Parathyroid adenoma (tissue), 2 donors: ENCODE measurements at regions not wholly inside any gene's neighbourhood (a gene's known extent, or its start where the extent isn't known, plus 50 kb on each side); places are given as distances from the start of the nearest gene placed in this dataset.

Source experiments
- H2AFZ ChIP-seq: fragments of 300-600 bp; sonication (generic); one replicate; pipeline ENCODE4 v1.7.0; 2017; ENCODE audit warnings: antibody characterized with exemption, mild to moderate bottlenecking
- H3K27ac ChIP-seq: fragments of 300-600 bp; sonication (generic); one replicate; pipeline ENCODE4 v1.7.0; 2017
- H3K27me3 ChIP-seq: fragments of 300-600 bp; sonication (generic); one replicate; pipeline ENCODE4 v1.7.0; 2017; ENCODE audit warnings: low read length; ENCODE audit not compliant: control insufficient read depth, insufficient read depth
- H3K36me3 ChIP-seq: fragments of 300-600 bp; sonication (generic); one replicate; pipeline ENCODE4 v1.7.0; 2017; ENCODE audit warnings: low read length; ENCODE audit not compliant: control insufficient read depth, insufficient read depth
- H3K4me1 ChIP-seq: fragments of 300-600 bp; sonication (generic); one replicate; pipeline ENCODE4 v1.7.0; 2017; ENCODE audit warnings: control low read depth
- H3K4me2 ChIP-seq: fragments of 300-600 bp; sonication (generic); one replicate; pipeline ENCODE4 v1.7.0; 2017; ENCODE audit warnings: low read length
- H3K4me3 ChIP-seq: fragments of 300-600 bp; sonication (generic); one replicate; pipeline ENCODE4 v1.7.0; 2017; ENCODE audit warnings: low read depth, low read length
- H3K79me2 ChIP-seq: fragments of 300-600 bp; sonication (generic); one replicate; pipeline ENCODE4 v1.7.0; 2017; ENCODE audit warnings: control low read depth
- H3K9ac ChIP-seq: fragments of 300-600 bp; sonication (generic); one replicate; pipeline ENCODE4 v1.7.0; 2017; ENCODE audit warnings: mild to moderate bottlenecking
- H3K9me3 ChIP-seq: fragments of 300-600 bp; sonication (generic); one replicate; pipeline ENCODE4 v1.7.0; 2017; ENCODE audit warnings: low read length; ENCODE audit not compliant: control insufficient read depth
- TF ChIP-seq, protein P1 (sequence below): fragments of 300-600 bp; sonication (generic); IDR thresholded peaks from one replicate; pipeline ENCODE4 v1.7.0; 2017; ENCODE audit warnings: antibody characterized with exemption, mild to moderate bottlenecking
- donor health status: primary hyperparathyroidism.

- H3K4me2 ChIP-seq, result no peak overlapping the region
- H3K36me3 ChIP-seq, result no peaks in the 10 kb centered on the region
- H3K79me2 ChIP-seq, result no peaks in the 10 kb centered on the region
- TF ChIP-seq, protein P1, sequence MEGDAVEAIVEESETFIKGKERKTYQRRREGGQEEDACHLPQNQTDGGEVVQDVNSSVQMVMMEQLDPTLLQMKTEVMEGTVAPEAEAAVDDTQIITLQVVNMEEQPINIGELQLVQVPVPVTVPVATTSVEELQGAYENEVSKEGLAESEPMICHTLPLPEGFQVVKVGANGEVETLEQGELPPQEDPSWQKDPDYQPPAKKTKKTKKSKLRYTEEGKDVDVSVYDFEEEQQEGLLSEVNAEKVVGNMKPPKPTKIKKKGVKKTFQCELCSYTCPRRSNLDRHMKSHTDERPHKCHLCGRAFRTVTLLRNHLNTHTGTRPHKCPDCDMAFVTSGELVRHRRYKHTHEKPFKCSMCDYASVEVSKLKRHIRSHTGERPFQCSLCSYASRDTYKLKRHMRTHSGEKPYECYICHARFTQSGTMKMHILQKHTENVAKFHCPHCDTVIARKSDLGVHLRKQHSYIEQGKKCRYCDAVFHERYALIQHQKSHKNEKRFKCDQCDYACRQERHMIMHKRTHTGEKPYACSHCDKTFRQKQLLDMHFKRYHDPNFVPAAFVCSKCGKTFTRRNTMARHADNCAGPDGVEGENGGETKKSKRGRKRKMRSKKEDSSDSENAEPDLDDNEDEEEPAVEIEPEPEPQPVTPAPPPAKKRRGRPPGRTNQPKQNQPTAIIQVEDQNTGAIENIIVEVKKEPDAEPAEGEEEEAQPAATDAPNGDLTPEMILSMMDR, result no peak
- no peaks in the 10 kb centered on the region for H3K27me3 ChIP-seq
- no peak overlapping the region for H2AFZ ChIP-seq
- H3K4me1 ChIP-seq, result no peaks in the 10 kb centered on the region
- no peak overlapping the region for H3K27ac ChIP-seq
- no peak overlapping the region for H3K9ac ChIP-seq
- H3K4me3 ChIP-seq, result no peak overlapping the region
- no peaks in the 10 kb centered on the region for H3K9me3 ChIP-seq
Observed at GRCh38 chr3:3631114-3631513, 168.1 kb upstream of the LRRN1 start.

DNA sequence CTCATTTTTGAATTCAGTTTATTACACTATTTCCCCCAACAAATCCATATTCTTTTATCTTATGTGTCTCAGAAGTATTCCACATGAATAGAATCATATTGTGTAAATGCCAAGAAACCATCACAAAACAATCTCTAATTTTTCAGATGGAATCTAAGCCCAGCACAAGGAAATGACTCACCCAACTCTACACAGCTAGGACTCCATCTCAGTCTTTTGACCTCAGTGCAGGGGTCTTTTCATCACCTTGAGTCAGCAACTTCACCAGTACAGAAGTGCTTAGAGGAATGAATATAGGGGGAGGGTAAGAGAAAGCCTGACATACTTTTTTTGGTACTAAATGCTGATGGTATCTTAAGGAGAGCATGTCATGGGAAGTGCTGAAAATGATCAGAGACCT, 169.3 kb upstream of the LRRN1 start:
- Histone ChIP-seq H3K4me3 (no peak overlapping the region), H2AFZ (no peak overlapping the region), H3K79me2 (no peaks in the 10 kb centered on the region), H3K36me3 (no peaks in the 10 kb centered on the region), H3K9me3 (no peaks in the 10 kb centered on the region), H3K4me2 (no peak overlapping the region), H3K4me1 (no peaks in the 10 kb centered on the region), H3K27ac (no peak overlapping the region), H3K27me3 (no peaks in the 10 kb centered on the region), H3K9ac (no peak overlapping the region)
- TF ChIP-seq, protein P1, result no peak

DNA sequence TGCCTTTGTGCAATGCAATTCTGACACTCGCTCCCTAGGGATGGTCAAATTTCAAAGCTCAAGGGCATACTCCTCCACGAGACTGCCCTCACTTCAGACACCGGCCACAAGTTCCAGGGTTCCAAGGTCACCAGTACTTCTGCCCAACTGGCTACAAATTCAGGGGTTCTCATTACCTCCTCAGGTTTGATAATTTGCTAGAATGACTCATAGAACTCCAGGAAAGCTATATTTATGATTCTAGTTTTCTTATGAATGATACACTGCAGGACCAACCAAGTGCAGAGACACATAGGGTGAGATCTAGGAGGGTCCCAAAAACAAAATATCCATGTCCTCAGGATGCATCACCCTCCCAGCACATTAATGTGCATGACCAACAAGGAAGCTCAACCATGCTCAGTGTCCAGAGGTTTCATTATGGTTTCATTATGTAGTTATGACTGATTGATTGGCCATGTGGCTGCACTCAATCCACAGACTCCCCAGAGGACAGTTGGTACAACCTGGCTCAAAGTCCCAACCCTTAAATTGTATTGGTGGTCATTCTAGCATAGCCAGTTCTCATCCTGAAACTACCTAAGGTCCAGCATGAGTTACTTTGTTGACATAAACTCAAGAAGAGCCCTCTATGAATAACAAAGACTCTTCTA, 170.4 kb upstream of the LRRN1 start:
- H3K27ac ChIP-seq, result no peak overlapping the region
- no peaks in the 10 kb centered on the region for H3K9me3 ChIP-seq
- no peak overlapping the region for H3K9ac ChIP-seq
- no peaks in the 10 kb centered on the region for H3K4me1 ChIP-seq
- H3K79me2 ChIP-seq, result no peaks in the 10 kb centered on the region
- no peak overlapping the region for H2AFZ ChIP-seq
- TF ChIP-seq, protein P1, result no peak
- no peak overlapping the region for H3K4me2 ChIP-seq
- H3K36me3 ChIP-seq, result no peaks in the 10 kb centered on the region
- H3K4me3 ChIP-seq, result no peak overlapping the region
- no peaks in the 10 kb centered on the region for H3K27me3 ChIP-seq

- Histone ChIP-seq H3K79me2 (no peaks in the 10 kb centered on the region), H3K9ac (no peak overlapping the region), H2AFZ (no peak overlapping the region), H3K9me3 (no peaks in the 10 kb centered on the region), H3K27ac (no peak overlapping the region), H3K4me2 (no peak overlapping the region), H3K4me3 (no peak overlapping the region), H3K4me1 (no peaks in the 10 kb centered on the region), H3K27me3 (no peaks in the 10 kb centered on the region), H3K36me3 (no peaks in the 10 kb centered on the region)
- TF ChIP-seq, protein P1, result no peak
Observed at GRCh38 chr3:3627114-3627513, 172.1 kb upstream of the LRRN1 start.

- Histone ChIP-seq H3K27ac (no peak overlapping the region), H3K9ac (no peak overlapping the region), H3K4me3 (no peak overlapping the region), H3K4me2 (no peak overlapping the region), H3K27me3 (no peaks in the 10 kb centered on the region), H3K9me3 (no peaks in the 10 kb centered on the region), H2AFZ (no peak overlapping the region), H3K4me1 (no peaks in the 10 kb centered on the region), H3K36me3 (no peaks in the 10 kb centered on the region), H3K79me2 (no peaks in the 10 kb centered on the region)
- TF ChIP-seq, protein P1, result no peak
Observed at GRCh38 chr3:3625544-3626271, 173.5 kb upstream of the LRRN1 start.
